GM12801 (cell line): ENCODE measurements at regions not wholly inside any gene's neighbourhood (a gene's known extent, or its start where the extent isn't known, plus 50 kb on each side); places are given as distances from the start of the nearest gene placed in this dataset.

Experiments used
- CTCF ChIP-seq: IDR thresholded peaks from one replicate; pipeline ENCODE4 v1.5.1; 2011; ENCODE audit warnings: control low read depth; ENCODE audit not compliant: insufficient read length; ENCODE audit errors: extremely low read depth

- no peak for TF ChIP-seq CTCF
Observed at GRCh38 chr1:29966526-29967045, 730.3 kb downstream of the PTPRU start.

GRCh38 chr1:29964718-29965533, 728.6 kb downstream of the PTPRU start:
- no peak for TF ChIP-seq CTCF

- TF ChIP-seq CTCF = no peak
Observed at GRCh38 chr1:29963946-29964345, 727.6 kb downstream of the PTPRU start.

GRCh38 chr1:29962831-29963247, 726.5 kb downstream of the PTPRU start:
- no peak for TF ChIP-seq CTCF

GRCh38 chr1:29962336-29962735, 726.0 kb downstream of the PTPRU start:
- no peak for TF ChIP-seq CTCF

GRCh38 chr1:29961293-29962059, 725.2 kb downstream of the PTPRU start:
- no peak for TF ChIP-seq CTCF

GRCh38 chr1:29960876-29961275, 724.6 kb downstream of the PTPRU start:
- no peak for TF ChIP-seq CTCF
